Astrocyte of the spinal cord (primary cell): ENCODE measurements at regions not wholly inside any gene's neighbourhood (a gene's known extent, or its start where the extent isn't known, plus 50 kb on each side); places are given as distances from the start of the nearest gene placed in this dataset.
"Not testable (repeated sequence)": the region's sequence is repeated elsewhere in the genome, so short reads cannot be mapped to it uniquely, and the experiment has no call there.

Experiments
- DNase-seq: peaks from one replicate; pipeline ENCODE4 v3.0.0; 2011; ENCODE audit warnings: low read depth, low spot score
- H3K4me3 ChIP-seq: 2 replicates; pipeline ENCODE4 v1.5.1; 2011; ENCODE audit warnings: low read depth, mild to moderate bottlenecking, low read length, moderate library complexity
- CTCF ChIP-seq: IDR thresholded peaks from 2 replicates; pipeline ENCODE4 v1.5.1; 2012; ENCODE audit warnings: low read depth, mild to moderate bottlenecking, low read length, inconsistent platforms
- in situ Hi-C: cut with HindIII; loops from 2 replicates; pipeline ENCODE4 v1.10.0; 2017; ENCODE audit warnings: low sequenced_read_pairs

GRCh38 chr4:28109801-28110200 lies 1249.2 kb downstream of the STIM2 start:
- in situ Hi-C loops, result no loop called here

GRCh38 chr4:28112691-28113335 lies 1252.2 kb downstream of the STIM2 start:
- in situ Hi-C loops, H3K4me3 ChIP-seq, DNase-seq: not testable (repeated sequence)

More at GRCh38 chr4:28109801-28110200, 1249.2 kb downstream of the STIM2 start:
- H3K4me3 ChIP-seq, result no peak overlapping the region
- no peak for DNase-seq
- TF ChIP-seq CTCF, result no peak

- H3K4me3 ChIP-seq, in situ Hi-C loops, DNase-seq: not testable (repeated sequence)
Observed at GRCh38 chr4:28113586-28113985, 1252.9 kb downstream of the STIM2 start.

- DNase-seq, H3K4me3 ChIP-seq, in situ Hi-C loops: not testable (repeated sequence)
Observed at GRCh38 chr4:28116526-28117083, 1256.0 kb downstream of the STIM2 start.

GRCh38 chr4:28117084-28117682 lies 1256.5 kb downstream of the STIM2 start:
- H3K4me3 ChIP-seq, result no peak overlapping the region
- no peak for DNase-seq
- no peak for TF ChIP-seq CTCF
- in situ Hi-C loops, result no loop called here

- in situ Hi-C loops, result no loop called here
- no peak for DNase-seq
- H3K4me3 ChIP-seq, result no peak overlapping the region
- TF ChIP-seq CTCF, result no peak
Observed at GRCh38 chr4:28146191-28146590, 1285.5 kb downstream of the STIM2 start.

GRCh38 chr4:28148221-28148620 lies 1287.6 kb downstream of the STIM2 start:
- in situ Hi-C loops, result no loop called here
- H3K4me3 ChIP-seq, result no peak overlapping the region
- DNase-seq, result no peak
- TF ChIP-seq CTCF, result no peak

- no peak overlapping the region for H3K4me3 ChIP-seq
- DNase-seq, result no peak
- in situ Hi-C loops, result no loop called here
- TF ChIP-seq CTCF, result no peak
Observed at GRCh38 chr4:28149762-28150161, 1289.1 kb downstream of the STIM2 start.
